Muscle layer of colon (tissue), 2 donors: ENCODE measurements at regions not wholly inside any gene's neighbourhood (a gene's known extent, or its start where the extent isn't known, plus 50 kb on each side); places are given as distances from the start of the nearest gene placed in this dataset.

Source experiments
- H3K27ac ChIP-seq: one replicate; pipeline ENCODE4 v1.7.0; 2013; ENCODE audit warnings: low read depth, mild to moderate bottlenecking, low read length, moderate library complexity
- H3K27me3 ChIP-seq, 2 donors: one replicate each; pipeline ENCODE4 v1.7.0; 2013; ENCODE audit warnings: low read length in 2 of 2, mild to moderate bottlenecking in 2 of 2; ENCODE audit not compliant: insufficient read depth in 2 of 2, control insufficient read depth in 1 of 2
- H3K36me3 ChIP-seq: one replicate; pipeline ENCODE4 v1.7.0; 2013; ENCODE audit warnings: mild to moderate bottlenecking, low read length; ENCODE audit not compliant: insufficient read depth
- H3K4me1 ChIP-seq: one replicate; pipeline ENCODE4 v1.7.0; 2013; ENCODE audit warnings: mild to moderate bottlenecking, low read length; ENCODE audit not compliant: insufficient read depth
- H3K4me3 ChIP-seq, 2 donors: one replicate each; pipeline ENCODE4 v1.7.0; 2013; ENCODE audit warnings: low read length in 2 of 2, low read depth in 1 of 2, mild to moderate bottlenecking in 1 of 2, moderate library complexity in 1 of 2
- H3K9ac ChIP-seq: one replicate; pipeline ENCODE4 v1.7.0; 2013; ENCODE audit warnings: low read length
- H3K9me3 ChIP-seq: one replicate; pipeline ENCODE4 v1.7.0; 2013; ENCODE audit warnings: mild to moderate bottlenecking, low read length
- donor health status: abdominal sarcoma.
- donor health status: Adenocarcinoma of cecum.

GRCh38 chr5:169351721-169352120 lies 50.8 kb upstream of the SLIT3 start:
- no peak overlapping the region for H3K27ac ChIP-seq
- H3K4me3 ChIP-seq, result no peak overlapping the region
- no peaks in the 10 kb centered on the region for H3K27me3 ChIP-seq
- H3K9me3 ChIP-seq, result no peaks in the 10 kb centered on the region
- no peaks in the 10 kb centered on the region for H3K4me1 ChIP-seq
- no peaks in the 10 kb centered on the region for H3K36me3 ChIP-seq
- H3K9ac ChIP-seq, result no peak overlapping the region

GRCh38 chr5:169350759-169351240 lies 49.9 kb upstream of the SLIT3 start:
- Histone ChIP-seq H3K4me3 (no peak overlapping the region), H3K4me1 (no peaks in the 10 kb centered on the region), H3K9me3 (no peaks in the 10 kb centered on the region), H3K9ac (no peak overlapping the region), H3K27me3 (no peaks in the 10 kb centered on the region), H3K27ac (no peak overlapping the region), H3K36me3 (no peaks in the 10 kb centered on the region)
